Esophagus mucosa (tissue), 1 donor: ENCODE measurements at regions not wholly inside any gene's neighbourhood (a gene's known extent, or its start where the extent isn't known, plus 50 kb on each side); places are given as distances from the start of the nearest gene placed in this dataset.

ENCODE experiments used
- ATAC-seq: fragments of 200-7000 bp; cut with Tn5 transposase; one replicate; pipeline ENCODE4 v1.9.1; 2020
- donor health status: DM: yes; HTN: yes; CAD: no.

- no peak for ATAC-seq
These were observed 57.8 kb upstream of the ERRFI1 start for GRCh38 chr1:8083739-8084484.

GRCh38 chr1:8082945-8083344 lies 56.8 kb upstream of the ERRFI1 start:
- no peak for ATAC-seq

- ATAC-seq = peak; percentile 81
These were observed 52.1 kb upstream of the ERRFI1 start for GRCh38 chr1:8078176-8078671.

DNA sequence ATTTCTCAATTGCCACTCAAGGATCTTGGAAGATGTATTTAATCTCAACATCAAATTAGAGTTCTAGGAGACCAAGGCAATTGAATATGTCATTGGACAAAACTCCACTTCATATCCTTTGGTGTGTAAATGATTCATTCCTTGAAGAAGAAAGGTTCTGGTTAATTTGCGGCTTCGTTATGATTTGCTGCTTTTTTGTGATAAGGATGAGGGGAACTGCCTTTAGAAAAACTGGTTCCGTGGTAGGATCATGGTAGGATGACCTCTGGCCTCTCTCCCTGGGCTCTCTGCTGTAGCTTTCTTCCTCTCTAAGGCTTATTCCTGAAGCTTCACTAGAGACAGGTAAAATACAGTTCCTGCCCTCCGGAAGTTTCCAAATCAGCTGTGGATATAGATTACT lies 51.5 kb upstream of the ERRFI1 start:
- no peak for ATAC-seq

DNA sequence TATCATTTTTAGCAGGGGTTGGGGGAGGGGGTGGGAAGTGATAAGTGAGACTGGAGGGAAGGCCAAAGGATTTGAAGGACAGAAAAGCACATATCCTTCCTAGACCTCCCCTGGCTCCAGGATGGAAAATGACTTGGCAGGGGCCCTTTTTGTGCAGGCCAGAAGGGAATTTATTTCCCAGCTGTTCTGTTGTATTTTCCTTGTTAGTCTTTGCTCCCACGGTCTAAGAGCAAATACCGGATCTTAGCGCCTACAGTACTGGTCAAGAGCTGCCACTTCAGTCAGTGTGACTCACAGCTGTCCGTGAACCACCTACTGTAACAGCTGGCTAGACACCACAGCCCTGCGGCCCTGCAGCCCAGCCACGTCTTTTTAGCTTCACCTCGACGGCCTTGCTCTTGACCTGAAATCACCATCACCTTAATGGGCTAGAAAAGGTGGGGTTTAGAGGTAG lies 51.0 kb upstream of the ERRFI1 start:
- peak; percentile 64 for ATAC-seq

GRCh38 chr1:8076176-8076575 lies 50.1 kb upstream of the ERRFI1 start:
- no peak for ATAC-seq
